Suprapubic skin (tissue), 4 donors: ENCODE measurements at regions not wholly inside any gene's neighbourhood (a gene's known extent, or its start where the extent isn't known, plus 50 kb on each side); places are given as distances from the start of the nearest gene placed in this dataset.
A peak's percentile ranks its signal among the peaks of the same experiment; 100 is the strongest.

Experiments used
- DNase-seq, 2 donors: peaks; one replicate each; pipeline ENCODE4 v3.0.0-alpha.2; 2019; ENCODE audit warnings: low spot score in 2 of 2
- H3K27ac ChIP-seq: fragments of 200-600 bp; sonication (generic); one replicate; pipeline ENCODE4 v1.5.1; 2019
- H3K27me3 ChIP-seq: fragments of 200-600 bp; sonication (generic); one replicate; pipeline ENCODE4 v1.5.1; 2019
- H3K36me3 ChIP-seq: fragments of 200-600 bp; sonication (generic); one replicate; pipeline ENCODE4 v1.5.1; 2019
- H3K4me1 ChIP-seq: fragments of 200-600 bp; sonication (generic); one replicate; pipeline ENCODE4 v1.5.1; 2019
- H3K4me3 ChIP-seq: fragments of 200-600 bp; sonication (generic); one replicate; pipeline ENCODE4 v1.5.1; 2019; ENCODE audit warnings: mild to moderate bottlenecking
- H3K9me3 ChIP-seq: fragments of 200-600 bp; sonication (generic); one replicate; pipeline ENCODE4 v1.5.1; 2019
- EP300 ChIP-seq: sonication (generic); formaldehyde crosslinking; IDR thresholded peaks from one replicate; pipeline ENCODE4 v1.6.1; 2017; ENCODE audit warnings: antibody characterized with exemption
- POLR2A ChIP-seq, 2 donors: fragments of 450-650 bp; IDR thresholded peaks; one replicate each; pipeline ENCODE4 v1.6.1; 2017; ENCODE audit warnings: antibody characterized with exemption in 2 of 2, mild to moderate bottlenecking in 2 of 2, moderate library complexity in 2 of 2
- POLR2AphosphoS5 ChIP-seq, 3 donors: sonication (generic); formaldehyde crosslinking; IDR thresholded peaks; one replicate each; pipeline ENCODE4 v1.6.1; 2017; ENCODE audit warnings: antibody characterized with exemption in 3 of 3
- WGBS: methylation state at CpG from one replicate; pipeline ENCODE4 v1.1.5; 2018; 5-methylcytosine and 5-hydroxymethylcytosine counted together
- TF ChIP-seq, protein P1 (sequence below), 2 donors: fragments of 200-600 bp in 1 of 2; fragments of 450-650 bp in 1 of 2; sonication (generic) in 1 of 2; IDR thresholded peaks; one replicate each; pipeline ENCODE4 v1.5.1; 2016 to 2019; ENCODE audit warnings: antibody characterized with exemption in 2 of 2, mild to moderate bottlenecking in 1 of 2, moderate library complexity in 1 of 2

DNA sequence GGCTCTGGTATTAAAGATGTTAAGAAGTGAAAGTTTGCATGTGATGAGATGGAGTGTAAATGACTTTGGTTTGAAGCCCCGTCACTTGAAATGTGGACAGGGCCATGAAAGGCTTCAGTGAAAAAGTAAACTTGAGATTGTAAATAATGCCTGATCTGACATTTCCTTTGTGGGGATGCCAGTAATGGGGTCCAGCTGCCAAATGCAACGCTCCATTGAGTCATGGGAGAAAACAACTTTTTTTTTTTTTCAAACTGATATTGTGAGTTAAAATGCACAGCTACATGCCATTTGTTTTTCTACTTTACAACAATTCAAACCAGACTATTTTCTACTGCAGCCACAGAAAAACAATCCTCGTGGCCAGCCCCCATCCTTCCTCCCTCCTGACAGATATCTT is 327.0 kb upstream of the TNC start:
- H3K4me1 ChIP-seq = peaks cover 9% of the 10 kb centered on the region
- 30% methylated on average over 3 of the region's 3 CpGs for WGBS
- no peak overlapping the region for H3K27ac ChIP-seq
- no peaks in the 10 kb centered on the region for H3K9me3 ChIP-seq
- no peaks in the 10 kb centered on the region for H3K36me3 ChIP-seq
- no peak for TF ChIP-seq EP300
- no peak for TF ChIP-seq POLR2AphosphoS5 (IDR thresholded peaks at IDR 0.05)
- TF ChIP-seq, protein P1, sequence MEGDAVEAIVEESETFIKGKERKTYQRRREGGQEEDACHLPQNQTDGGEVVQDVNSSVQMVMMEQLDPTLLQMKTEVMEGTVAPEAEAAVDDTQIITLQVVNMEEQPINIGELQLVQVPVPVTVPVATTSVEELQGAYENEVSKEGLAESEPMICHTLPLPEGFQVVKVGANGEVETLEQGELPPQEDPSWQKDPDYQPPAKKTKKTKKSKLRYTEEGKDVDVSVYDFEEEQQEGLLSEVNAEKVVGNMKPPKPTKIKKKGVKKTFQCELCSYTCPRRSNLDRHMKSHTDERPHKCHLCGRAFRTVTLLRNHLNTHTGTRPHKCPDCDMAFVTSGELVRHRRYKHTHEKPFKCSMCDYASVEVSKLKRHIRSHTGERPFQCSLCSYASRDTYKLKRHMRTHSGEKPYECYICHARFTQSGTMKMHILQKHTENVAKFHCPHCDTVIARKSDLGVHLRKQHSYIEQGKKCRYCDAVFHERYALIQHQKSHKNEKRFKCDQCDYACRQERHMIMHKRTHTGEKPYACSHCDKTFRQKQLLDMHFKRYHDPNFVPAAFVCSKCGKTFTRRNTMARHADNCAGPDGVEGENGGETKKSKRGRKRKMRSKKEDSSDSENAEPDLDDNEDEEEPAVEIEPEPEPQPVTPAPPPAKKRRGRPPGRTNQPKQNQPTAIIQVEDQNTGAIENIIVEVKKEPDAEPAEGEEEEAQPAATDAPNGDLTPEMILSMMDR (IDR thresholded peaks at IDR 0.05) = no peak
- TF ChIP-seq POLR2A (IDR thresholded peaks at IDR 0.05) = no peak
- no peak for DNase-seq
- no peak overlapping the region for H3K4me3 ChIP-seq
- no peaks in the 10 kb centered on the region for H3K27me3 ChIP-seq

DNA sequence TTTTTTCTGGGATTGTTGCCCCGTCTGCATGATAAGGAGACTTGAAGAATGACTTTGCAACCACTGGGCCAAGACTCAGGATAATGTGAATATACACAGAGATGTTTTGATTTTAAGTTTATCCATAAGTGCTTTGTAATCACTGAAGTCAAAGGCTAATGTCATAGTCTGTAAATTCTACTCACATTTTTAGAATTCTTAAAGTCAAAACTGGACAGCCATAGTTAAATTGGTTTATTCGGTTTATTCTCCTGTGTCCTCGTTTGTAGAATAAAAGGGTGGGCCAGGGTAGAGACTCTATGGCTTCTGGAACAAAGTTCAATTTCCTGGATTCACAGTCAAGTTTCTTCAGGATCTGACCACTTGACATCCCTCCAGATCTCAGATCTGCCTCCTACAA is 327.7 kb upstream of the TNC start:
- 71% methylated on average over 3 of the region's 3 CpGs for WGBS
- Histone ChIP-seq H3K4me1 (peaks cover 9% of the 10 kb centered on the region), H3K27ac (no peak overlapping the region), H3K36me3 (no peaks in the 10 kb centered on the region), H3K4me3 (no peak overlapping the region), H3K27me3 (no peaks in the 10 kb centered on the region), H3K9me3 (no peaks in the 10 kb centered on the region)
- no peak for TF ChIP-seq POLR2AphosphoS5 (IDR thresholded peaks at IDR 0.05)
- TF ChIP-seq, protein P1 (IDR thresholded peaks at IDR 0.05) = no peak
- TF ChIP-seq POLR2A (IDR thresholded peaks at IDR 0.05) = no peak
- no peak for DNase-seq

DNA sequence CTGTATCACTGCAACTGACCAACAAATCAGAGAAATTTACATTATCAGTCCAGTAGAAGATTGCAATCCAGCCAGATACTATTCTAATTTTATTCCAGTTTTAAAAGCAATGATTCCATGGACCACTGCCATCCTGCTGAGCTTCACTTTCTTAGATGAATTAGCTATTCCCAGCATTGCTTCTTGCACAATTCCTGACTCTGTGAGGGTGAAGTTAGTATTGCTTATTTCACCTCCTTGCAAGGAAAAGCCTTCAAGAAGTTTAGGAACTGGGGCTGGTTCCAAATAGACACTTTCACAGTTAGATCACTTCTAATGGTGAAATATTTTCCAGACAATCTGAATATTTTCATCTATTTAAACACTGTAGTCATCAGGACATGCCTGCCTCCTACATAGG is 338.6 kb upstream of the TNC start:
- Histone ChIP-seq H3K36me3 (no peaks in the 10 kb centered on the region), H3K9me3 (no peaks in the 10 kb centered on the region), H3K27me3 (no peaks in the 10 kb centered on the region), H3K27ac (no peak overlapping the region), H3K4me1 (no peaks in the 10 kb centered on the region), H3K4me3 (no peak overlapping the region)
- no peak for DNase-seq
- TF ChIP-seq, protein P1 (IDR thresholded peaks at IDR 0.05) = no peak
- TF ChIP-seq EP300 (no peak), POLR2AphosphoS5 (IDR thresholded peaks at IDR 0.05) (no peak), POLR2A (IDR thresholded peaks at IDR 0.05) (no peak)

DNA sequence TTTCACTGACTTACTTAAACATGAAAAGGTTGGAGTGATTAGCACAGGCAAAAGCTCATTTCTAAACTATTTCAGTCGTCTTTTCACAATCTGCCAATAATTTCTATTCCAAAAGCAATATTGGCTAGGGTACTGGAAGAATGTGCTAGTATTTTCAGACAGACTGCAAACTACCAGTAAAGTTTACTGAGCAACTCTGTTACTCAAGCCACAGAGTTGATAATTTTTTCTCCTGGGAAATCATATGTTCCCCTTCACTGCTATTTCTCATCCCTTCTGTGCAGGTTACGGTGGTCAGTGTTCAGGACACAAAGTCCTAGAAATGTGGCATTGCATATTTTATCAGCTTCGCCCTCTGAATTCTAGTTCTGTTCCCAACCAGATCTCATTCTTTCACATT is 343.3 kb upstream of the TNC start:
- TF ChIP-seq, protein P1 (IDR thresholded peaks at IDR 0.05) = no peak
- no peak for TF ChIP-seq EP300
- TF ChIP-seq POLR2A (IDR thresholded peaks at IDR 0.05) = no peak
- peak in 1 of 3 donors; percentile 33 for TF ChIP-seq POLR2AphosphoS5 (IDR thresholded peaks at IDR 0.05)
- no peak for DNase-seq
- Histone ChIP-seq H3K9me3 (no peaks in the 10 kb centered on the region), H3K4me3 (no peak overlapping the region), H3K4me1 (peaks cover 3% of the 10 kb centered on the region), H3K27me3 (no peaks in the 10 kb centered on the region), H3K36me3 (no peaks in the 10 kb centered on the region), H3K27ac (no peak overlapping the region)
- WGBS = 67% methylated on average over 3 of the region's 3 CpGs

DNA sequence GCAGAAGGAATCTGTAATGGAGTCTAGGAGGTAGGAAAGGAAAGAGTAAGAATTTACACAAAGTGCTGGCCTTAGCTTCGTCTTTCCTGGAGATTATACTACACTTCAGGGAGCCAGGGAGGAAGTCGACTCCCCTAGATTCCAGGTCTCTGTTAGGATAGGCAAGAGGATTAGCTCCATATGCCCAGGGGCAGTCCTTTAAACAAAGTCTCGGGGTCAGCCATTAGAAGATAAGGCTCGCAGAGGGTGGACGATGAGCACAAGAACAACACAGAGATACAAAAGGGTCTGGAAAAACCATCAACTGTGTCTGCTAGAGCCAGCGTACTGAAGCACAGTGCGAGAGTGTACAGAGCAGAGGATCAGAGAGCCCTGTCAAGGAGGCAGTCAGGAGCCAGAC is 344.7 kb upstream of the TNC start:
- Histone ChIP-seq H3K4me1 (peaks cover 3% of the 10 kb centered on the region), H3K27me3 (no peaks in the 10 kb centered on the region), H3K36me3 (no peaks in the 10 kb centered on the region), H3K9me3 (no peaks in the 10 kb centered on the region), H3K27ac (no peak overlapping the region), H3K4me3 (no peak overlapping the region)
- DNase-seq = no peak
- WGBS = 86% methylated on average over 7 of the region's 7 CpGs
- TF ChIP-seq EP300 (no peak), POLR2A (IDR thresholded peaks at IDR 0.05) (no peak), POLR2AphosphoS5 (IDR thresholded peaks at IDR 0.05) (no peak)
- TF ChIP-seq, protein P1 (IDR thresholded peaks at IDR 0.05) = no peak
